OCI-LY1 (cell line): ENCODE measurements at regions not wholly inside any gene's neighbourhood (a gene's known extent, or its start where the extent isn't known, plus 50 kb on each side); places are given as distances from the start of the nearest gene placed in this dataset.

ENCODE experiments used
- H2AFZ ChIP-seq: fragments of 200-600 bp; sonication (generic), shearing (Covaris generic); 2 replicates; pipeline ENCODE4 v1.6.0; 2014; ENCODE audit warnings: antibody characterized with exemption, mild to moderate bottlenecking, low read length
- H3F3A ChIP-seq: fragments of 200-600 bp; sonication (generic), shearing (Covaris generic); 2 replicates; pipeline ENCODE4 v1.6.0; 2014; ENCODE audit warnings: mild to moderate bottlenecking, antibody characterized with exemption, low read length, moderate library complexity; ENCODE audit not compliant: insufficient read depth
- H3K27ac ChIP-seq: fragments of 200-600 bp; sonication (generic); 2 replicates; pipeline ENCODE4 v1.5.1; 2014; ENCODE audit warnings: low read length, mixed run types, mild to moderate bottlenecking, low read depth; ENCODE audit not compliant: poor library complexity, severe bottlenecking
- H3K27me3 ChIP-seq: fragments of 200-600 bp; sonication (generic); 2 replicates; pipeline ENCODE4 v1.6.0; 2014; ENCODE audit warnings: antibody characterized with exemption, mild to moderate bottlenecking, low read length, moderate library complexity; ENCODE audit not compliant: insufficient read depth
- H3K36me3 ChIP-seq: fragments of 200-600 bp; sonication (generic); 2 replicates; pipeline ENCODE4 v1.6.1; 2014; ENCODE audit warnings: mild to moderate bottlenecking, antibody characterized with exemption, low read length, moderate library complexity, mixed read lengths; ENCODE audit not compliant: insufficient read depth
- H3K4me1 ChIP-seq: fragments of 200-600 bp; sonication (generic); 2 replicates; pipeline ENCODE4 v1.5.1; 2014; ENCODE audit warnings: mild to moderate bottlenecking, low read length, moderate library complexity; ENCODE audit not compliant: insufficient read depth, severe bottlenecking
- H3K4me2 ChIP-seq: fragments of 200-600 bp; sonication (generic), shearing (Covaris generic); 2 replicates; pipeline ENCODE4 v1.6.1; 2014; ENCODE audit warnings: low read length
- H3K4me3 ChIP-seq: fragments of 200-600 bp; sonication (generic); 2 replicates; pipeline ENCODE4 v1.5.1; 2014; ENCODE audit warnings: low read length, low read depth, mild to moderate bottlenecking, mixed read lengths; ENCODE audit not compliant: poor library complexity, severe bottlenecking
- H3K79me2 ChIP-seq: fragments of 200-600 bp; shearing (Covaris generic); 2 replicates; pipeline ENCODE4 v1.6.1; 2016; ENCODE audit warnings: mixed run types, low read length, mixed read lengths; ENCODE audit not compliant: insufficient read depth
- H3K9ac ChIP-seq: fragments of 200-600 bp; sonication (generic), shearing (Covaris generic); 2 replicates; pipeline ENCODE4 v1.6.1; 2014; ENCODE audit warnings: mild to moderate bottlenecking, low read length, mixed read lengths
- H3K9me2 ChIP-seq: fragments of 200-600 bp; sonication (generic), shearing (Covaris generic); 2 replicates; pipeline ENCODE4 v1.6.1; 2014; ENCODE audit warnings: low read depth, mild to moderate bottlenecking, low read length, mixed read lengths
- H3K9me3 ChIP-seq: fragments of 200-600 bp; shearing (Covaris generic); 2 replicates; pipeline ENCODE4 v1.6.1; 2014; ENCODE audit warnings: low read length, mixed read lengths
- H4K20me1 ChIP-seq: fragments of 200-600 bp; sonication (generic), shearing (Covaris generic); 2 replicates; pipeline ENCODE4 v1.6.0; 2016; ENCODE audit warnings: mild to moderate bottlenecking, low read length; ENCODE audit not compliant: insufficient read depth
- EZH2 ChIP-seq: fragments of 200-600 bp; sonication (generic), shearing (Covaris generic); IDR thresholded peaks from 2 replicates; pipeline ENCODE4 v1.8.0; 2017; ENCODE audit warnings: borderline replicate concordance, mixed run types, mild to moderate bottlenecking, antibody characterized with exemption, low read length, moderate library complexity, mixed read lengths
- TF ChIP-seq, protein P1 (sequence below): fragments of 200-600 bp; sonication (generic), shearing (Covaris generic); IDR thresholded peaks from 2 replicates; pipeline ENCODE4 v1.5.1; 2017; ENCODE audit warnings: mild to moderate bottlenecking, antibody characterized with exemption, low read length, moderate library complexity, mixed read lengths

DNA sequence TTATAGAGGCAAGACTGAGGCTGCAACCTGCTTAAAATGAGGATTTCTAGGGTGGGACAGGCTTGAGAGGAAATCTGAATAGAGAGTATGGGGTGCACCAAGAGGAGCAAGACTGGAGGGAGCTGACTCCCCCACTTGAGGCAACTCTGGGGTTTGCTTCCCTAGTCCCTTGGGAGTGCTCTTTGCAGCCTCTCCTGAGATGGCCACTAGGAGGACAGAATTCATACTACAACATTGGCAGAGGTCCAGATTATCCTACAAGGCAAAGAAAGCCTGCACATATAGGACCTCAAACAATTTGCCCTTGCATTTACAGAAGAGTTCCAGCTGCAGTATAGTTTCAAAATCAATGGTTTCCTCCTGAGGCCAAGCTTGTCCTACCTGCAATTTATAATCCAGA lies 830.9 kb downstream of the TECRL start:
- Histone ChIP-seq H3K9me2 (no peaks in the 10 kb centered on the region), H3K27me3 (no peaks in the 10 kb centered on the region), H3K36me3 (no peaks in the 10 kb centered on the region), H3K4me1 (no peaks in the 10 kb centered on the region), H3K4me2 (no peak overlapping the region), H3K4me3 (no peak overlapping the region), H3K9ac (no peak overlapping the region), H3K9me3 (no peaks in the 10 kb centered on the region), H4K20me1 (no peaks in the 10 kb centered on the region), H3F3A (no peaks in the 10 kb centered on the region), H2AFZ (no peak overlapping the region), H3K27ac (no peak overlapping the region), H3K79me2 (no peaks in the 10 kb centered on the region)
- TF ChIP-seq, protein P1, sequence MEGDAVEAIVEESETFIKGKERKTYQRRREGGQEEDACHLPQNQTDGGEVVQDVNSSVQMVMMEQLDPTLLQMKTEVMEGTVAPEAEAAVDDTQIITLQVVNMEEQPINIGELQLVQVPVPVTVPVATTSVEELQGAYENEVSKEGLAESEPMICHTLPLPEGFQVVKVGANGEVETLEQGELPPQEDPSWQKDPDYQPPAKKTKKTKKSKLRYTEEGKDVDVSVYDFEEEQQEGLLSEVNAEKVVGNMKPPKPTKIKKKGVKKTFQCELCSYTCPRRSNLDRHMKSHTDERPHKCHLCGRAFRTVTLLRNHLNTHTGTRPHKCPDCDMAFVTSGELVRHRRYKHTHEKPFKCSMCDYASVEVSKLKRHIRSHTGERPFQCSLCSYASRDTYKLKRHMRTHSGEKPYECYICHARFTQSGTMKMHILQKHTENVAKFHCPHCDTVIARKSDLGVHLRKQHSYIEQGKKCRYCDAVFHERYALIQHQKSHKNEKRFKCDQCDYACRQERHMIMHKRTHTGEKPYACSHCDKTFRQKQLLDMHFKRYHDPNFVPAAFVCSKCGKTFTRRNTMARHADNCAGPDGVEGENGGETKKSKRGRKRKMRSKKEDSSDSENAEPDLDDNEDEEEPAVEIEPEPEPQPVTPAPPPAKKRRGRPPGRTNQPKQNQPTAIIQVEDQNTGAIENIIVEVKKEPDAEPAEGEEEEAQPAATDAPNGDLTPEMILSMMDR: no peak
- TF ChIP-seq EZH2: no peak

GRCh38 chr4:63566658-63567057 lies 842.6 kb downstream of the TECRL start:
- no peaks in the 10 kb centered on the region for H3K36me3 ChIP-seq
- H3K4me3 ChIP-seq: no peak overlapping the region
- no peaks in the 10 kb centered on the region for H3K27me3 ChIP-seq
- no peaks in the 10 kb centered on the region for H3K4me1 ChIP-seq
- no peaks in the 10 kb centered on the region for H4K20me1 ChIP-seq
- TF ChIP-seq, protein P1: no peak
- no peak for TF ChIP-seq EZH2
- no peaks in the 10 kb centered on the region for H3K9me3 ChIP-seq
- H3K4me2 ChIP-seq: no peak overlapping the region
- no peaks in the 10 kb centered on the region for H3F3A ChIP-seq
- no peak overlapping the region for H3K9ac ChIP-seq
- no peak overlapping the region for H3K27ac ChIP-seq
- H2AFZ ChIP-seq: no peak overlapping the region
- H3K9me2 ChIP-seq: no peaks in the 10 kb centered on the region
- H3K79me2 ChIP-seq: no peaks in the 10 kb centered on the region

- H3K4me1 ChIP-seq: no peaks in the 10 kb centered on the region
- H2AFZ ChIP-seq: no peak overlapping the region
- no peaks in the 10 kb centered on the region for H3K79me2 ChIP-seq
- TF ChIP-seq EZH2: no peak
- TF ChIP-seq, protein P1: peak; percentile 36
- H3K27me3 ChIP-seq: no peaks in the 10 kb centered on the region
- no peaks in the 10 kb centered on the region for H3K9me2 ChIP-seq
- no peaks in the 10 kb centered on the region for H3K9me3 ChIP-seq
- H3K9ac ChIP-seq: no peak overlapping the region
- no peak overlapping the region for H3K4me2 ChIP-seq
- no peaks in the 10 kb centered on the region for H3F3A ChIP-seq
- no peaks in the 10 kb centered on the region for H4K20me1 ChIP-seq
- no peak overlapping the region for H3K4me3 ChIP-seq
- no peak overlapping the region for H3K27ac ChIP-seq
- no peaks in the 10 kb centered on the region for H3K36me3 ChIP-seq
These were observed 845.8 kb downstream of the TECRL start for GRCh38 chr4:63563288-63564014.
